SK-N-SH treated with all-trans-retinoic acid at 6 μM for 48 hours (cell line): ENCODE measurements at regions not wholly inside any gene's neighbourhood (a gene's known extent, or its start where the extent isn't known, plus 50 kb on each side); places are given as distances from the start of the nearest gene placed in this dataset.

Experiments
- BACH2 ChIP-seq: fragments of 250-450 bp; sonication (Bioruptor Pico); IDR thresholded peaks from 2 replicates; pipeline ENCODE4 v1.9.0; 2021; ENCODE audit warnings: mild to moderate bottlenecking, borderline replicate concordance
- ESRRG ChIP-seq: fragments of 250-450 bp; sonication (Bioruptor Pico); IDR thresholded peaks from 2 replicates; pipeline ENCODE4 v1.6.1; 2021; ENCODE audit warnings: mild to moderate bottlenecking
- OSR1 ChIP-seq: fragments of 250-450 bp; sonication (Bioruptor Pico); IDR thresholded peaks from 2 replicates; pipeline ENCODE4 v1.8.0; 2022; ENCODE audit warnings: moderate library complexity, mild to moderate bottlenecking, inconsistent platforms
- RARB ChIP-seq: fragments of 250-450 bp; sonication (Bioruptor Pico); IDR thresholded peaks from 2 replicates; pipeline ENCODE4 v1.8.0; 2021; ENCODE audit warnings: mild to moderate bottlenecking, moderate library complexity
- SNAI2 ChIP-seq: fragments of 250-450 bp; sonication (Bioruptor Pico); IDR thresholded peaks from 2 replicates; pipeline ENCODE4 v1.5.0; 2020; ENCODE audit warnings: mild to moderate bottlenecking, moderate library complexity
- TCF4 ChIP-seq: fragments of 250-450 bp; sonication (Bioruptor Pico); IDR thresholded peaks from 2 replicates; pipeline ENCODE4 v1.8.0; 2021; ENCODE audit warnings: mild to moderate bottlenecking, moderate library complexity, borderline replicate concordance
- TOX ChIP-seq: fragments of 250-450 bp; sonication (Bioruptor Pico); IDR thresholded peaks from 2 replicates; pipeline ENCODE4 v1.8.0; 2021; ENCODE audit warnings: mild to moderate bottlenecking, moderate library complexity, borderline replicate concordance
- ZNF8 ChIP-seq: fragments of 450-650 bp; formaldehyde crosslinking; IDR thresholded peaks from 2 replicates; pipeline ENCODE4 v1.5.0; 2020; ENCODE audit warnings: mild to moderate bottlenecking, moderate library complexity
- TF ChIP-seq, protein P1 (sequence below): fragments of 250-450 bp; sonication (Bioruptor Pico); IDR thresholded peaks from 2 replicates; pipeline ENCODE4 v1.8.0; 2021; ENCODE audit warnings: low read depth, mild to moderate bottlenecking, moderate library complexity, borderline replicate concordance
- TF ChIP-seq, protein P2 (sequence below): fragments of 250-450 bp; sonication (Bioruptor Pico); IDR thresholded peaks from 2 replicates; pipeline ENCODE4 v1.5.1; 2021; ENCODE audit warnings: mild to moderate bottlenecking, moderate library complexity
- TF ChIP-seq, protein P3 (sequence below): fragments of 250-450 bp; sonication (Bioruptor Pico); IDR thresholded peaks from 2 replicates; pipeline ENCODE4 v1.8.0; 2020; ENCODE audit warnings: mild to moderate bottlenecking, moderate library complexity, borderline replicate concordance
- TF ChIP-seq, protein P4 (sequence below): fragments of 250-450 bp; sonication (Bioruptor Pico); IDR thresholded peaks from 2 replicates; pipeline ENCODE4 v1.5.1; 2020; ENCODE audit warnings: low read depth, mild to moderate bottlenecking, moderate library complexity

DNA sequence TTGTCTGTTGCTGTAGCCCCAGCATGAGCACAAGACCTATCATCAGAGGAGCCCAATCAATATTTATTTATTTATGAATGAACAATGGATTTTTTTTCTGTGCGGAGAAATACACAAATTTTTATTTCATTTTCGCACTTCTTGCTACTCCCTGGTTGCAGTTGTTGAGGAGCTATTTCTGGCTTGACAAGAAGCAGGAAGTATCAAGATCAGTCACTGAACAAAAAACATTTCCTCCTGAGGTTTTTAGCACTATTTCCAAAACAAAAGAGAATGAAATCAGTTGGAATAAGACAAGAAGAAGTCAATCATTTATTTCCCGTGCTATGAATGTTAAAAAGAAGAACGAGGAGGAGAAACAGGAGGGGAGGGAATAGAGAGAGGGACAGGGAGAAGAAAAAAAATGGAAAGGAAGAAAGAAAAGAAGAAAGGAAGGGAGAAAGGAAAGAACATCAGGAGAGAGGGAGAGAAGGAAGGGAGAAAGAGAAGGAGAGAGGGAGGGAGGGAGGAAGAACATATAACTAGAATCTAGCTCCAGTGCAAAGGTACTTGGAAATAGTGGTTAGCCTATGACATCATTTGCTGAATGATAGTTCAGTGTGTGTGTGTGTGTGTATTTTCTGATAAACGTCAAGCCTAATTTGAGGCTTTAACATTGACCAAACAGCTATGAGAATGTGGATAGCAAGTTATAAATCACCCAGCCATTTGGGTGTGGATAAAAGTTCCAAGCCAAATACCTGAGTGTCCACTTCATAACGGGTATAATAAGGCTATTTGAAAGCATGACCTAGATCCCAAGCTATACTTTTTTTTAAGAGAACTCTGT, 586.0 kb downstream of the EBF1 start:
- TF ChIP-seq TCF4 (CRISPR knock-in tag), result no peak
- TF ChIP-seq, protein P1, sequence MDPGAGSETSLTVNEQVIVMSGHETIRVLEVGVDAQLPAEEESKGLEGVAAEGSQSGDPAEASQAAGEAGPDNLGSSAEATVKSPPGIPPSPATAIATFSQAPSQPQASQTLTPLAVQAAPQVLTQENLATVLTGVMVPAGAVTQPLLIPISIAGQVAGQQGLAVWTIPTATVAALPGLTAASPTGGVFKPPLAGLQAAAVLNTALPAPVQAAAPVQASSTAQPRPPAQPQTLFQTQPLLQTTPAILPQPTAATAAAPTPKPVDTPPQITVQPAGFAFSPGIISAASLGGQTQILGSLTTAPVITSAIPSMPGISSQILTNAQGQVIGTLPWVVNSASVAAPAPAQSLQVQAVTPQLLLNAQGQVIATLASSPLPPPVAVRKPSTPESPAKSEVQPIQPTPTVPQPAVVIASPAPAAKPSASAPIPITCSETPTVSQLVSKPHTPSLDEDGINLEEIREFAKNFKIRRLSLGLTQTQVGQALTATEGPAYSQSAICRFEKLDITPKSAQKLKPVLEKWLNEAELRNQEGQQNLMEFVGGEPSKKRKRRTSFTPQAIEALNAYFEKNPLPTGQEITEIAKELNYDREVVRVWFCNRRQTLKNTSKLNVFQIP (CRISPR knock-in tag), result no peak
- no peak for TF ChIP-seq SNAI2 (CRISPR knock-in tag)
- no peak for TF ChIP-seq TOX (CRISPR knock-in tag)
- TF ChIP-seq, protein P2, sequence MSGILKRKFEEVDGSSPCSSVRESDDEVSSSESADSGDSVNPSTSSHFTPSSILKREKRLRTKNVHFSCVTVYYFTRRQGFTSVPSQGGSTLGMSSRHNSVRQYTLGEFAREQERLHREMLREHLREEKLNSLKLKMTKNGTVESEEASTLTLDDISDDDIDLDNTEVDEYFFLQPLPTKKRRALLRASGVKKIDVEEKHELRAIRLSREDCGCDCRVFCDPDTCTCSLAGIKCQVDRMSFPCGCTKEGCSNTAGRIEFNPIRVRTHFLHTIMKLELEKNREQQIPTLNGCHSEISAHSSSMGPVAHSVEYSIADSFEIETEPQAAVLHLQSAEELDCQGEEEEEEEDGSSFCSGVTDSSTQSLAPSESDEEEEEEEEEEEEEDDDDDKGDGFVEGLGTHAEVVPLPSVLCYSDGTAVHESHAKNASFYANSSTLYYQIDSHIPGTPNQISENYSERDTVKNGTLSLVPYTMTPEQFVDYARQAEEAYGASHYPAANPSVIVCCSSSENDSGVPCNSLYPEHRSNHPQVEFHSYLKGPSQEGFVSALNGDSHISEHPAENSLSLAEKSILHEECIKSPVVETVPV (CRISPR knock-in tag), result no peak
- TF ChIP-seq, protein P3, sequence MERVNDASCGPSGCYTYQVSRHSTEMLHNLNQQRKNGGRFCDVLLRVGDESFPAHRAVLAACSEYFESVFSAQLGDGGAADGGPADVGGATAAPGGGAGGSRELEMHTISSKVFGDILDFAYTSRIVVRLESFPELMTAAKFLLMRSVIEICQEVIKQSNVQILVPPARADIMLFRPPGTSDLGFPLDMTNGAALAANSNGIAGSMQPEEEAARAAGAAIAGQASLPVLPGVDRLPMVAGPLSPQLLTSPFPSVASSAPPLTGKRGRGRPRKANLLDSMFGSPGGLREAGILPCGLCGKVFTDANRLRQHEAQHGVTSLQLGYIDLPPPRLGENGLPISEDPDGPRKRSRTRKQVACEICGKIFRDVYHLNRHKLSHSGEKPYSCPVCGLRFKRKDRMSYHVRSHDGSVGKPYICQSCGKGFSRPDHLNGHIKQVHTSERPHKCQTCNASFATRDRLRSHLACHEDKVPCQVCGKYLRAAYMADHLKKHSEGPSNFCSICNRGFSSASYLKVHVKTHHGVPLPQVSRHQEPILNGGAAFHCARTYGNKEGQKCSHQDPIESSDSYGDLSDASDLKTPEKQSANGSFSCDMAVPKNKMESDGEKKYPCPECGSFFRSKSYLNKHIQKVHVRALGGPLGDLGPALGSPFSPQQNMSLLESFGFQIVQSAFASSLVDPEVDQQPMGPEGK (CRISPR knock-in tag), result no peak
- no peak for TF ChIP-seq ESRRG (CRISPR knock-in tag)
- TF ChIP-seq RARB (CRISPR knock-in tag), result no peak
- TF ChIP-seq, protein P4, sequence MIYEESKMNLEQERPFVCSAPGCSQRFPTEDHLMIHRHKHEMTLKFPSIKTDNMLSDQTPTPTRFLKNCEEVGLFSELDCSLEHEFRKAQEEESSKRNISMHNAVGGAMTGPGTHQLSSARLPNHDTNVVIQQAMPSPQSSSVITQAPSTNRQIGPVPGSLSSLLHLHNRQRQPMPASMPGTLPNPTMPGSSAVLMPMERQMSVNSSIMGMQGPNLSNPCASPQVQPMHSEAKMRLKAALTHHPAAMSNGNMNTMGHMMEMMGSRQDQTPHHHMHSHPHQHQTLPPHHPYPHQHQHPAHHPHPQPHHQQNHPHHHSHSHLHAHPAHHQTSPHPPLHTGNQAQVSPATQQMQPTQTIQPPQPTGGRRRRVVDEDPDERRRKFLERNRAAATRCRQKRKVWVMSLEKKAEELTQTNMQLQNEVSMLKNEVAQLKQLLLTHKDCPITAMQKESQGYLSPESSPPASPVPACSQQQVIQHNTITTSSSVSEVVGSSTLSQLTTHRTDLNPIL (CRISPR knock-in tag), result peak; percentile 60
- TF ChIP-seq BACH2 (CRISPR knock-in tag), result no peak
- TF ChIP-seq ZNF8, result no peak
- TF ChIP-seq OSR1 (CRISPR knock-in tag), result no peak
